Urothelium cell line (cell line): ENCODE measurements at regions not wholly inside any gene's neighbourhood (a gene's known extent, or its start where the extent isn't known, plus 50 kb on each side); places are given as distances from the start of the nearest gene placed in this dataset.
A peak's percentile ranks its signal among the peaks of the same experiment; 100 is the strongest.
"Not testable (repeated sequence)": the region's sequence is repeated elsewhere in the genome, so short reads cannot be mapped to it uniquely, and the experiment has no call there.

Experiments used
- DNase-seq: peaks from one replicate; pipeline ENCODE4 v3.0.0; 2011; ENCODE audit warnings: low spot score, mixed read lengths
- FAIRE-seq: peaks from 2 replicates; lab custom pipeline; 2011; peaks lifted over from hg19 to GRCh38; lab: Jason Lieb, UNC

DNA sequence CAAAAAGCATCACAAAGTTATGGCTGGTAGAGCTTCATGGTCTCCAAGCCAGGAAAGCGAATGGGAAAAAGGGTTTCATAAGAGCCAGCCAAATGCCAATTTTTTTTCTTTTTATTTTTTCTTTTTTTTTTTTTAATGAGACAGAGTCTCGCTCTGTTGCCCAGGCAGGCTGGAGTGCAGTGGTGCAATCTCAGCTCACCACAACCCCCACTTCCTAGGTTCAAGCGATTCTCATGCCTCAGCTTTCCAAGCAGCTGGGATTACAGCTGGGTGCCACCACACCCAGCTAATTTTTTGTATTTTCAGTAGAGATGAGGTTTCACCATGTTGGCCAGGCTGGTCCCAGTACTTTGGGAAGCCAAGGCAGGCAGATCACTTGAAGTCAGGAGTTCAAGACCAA is 148.7 kb upstream of the POGK start:
- DNase-seq, FAIRE-seq: not testable (repeated sequence)

DNA sequence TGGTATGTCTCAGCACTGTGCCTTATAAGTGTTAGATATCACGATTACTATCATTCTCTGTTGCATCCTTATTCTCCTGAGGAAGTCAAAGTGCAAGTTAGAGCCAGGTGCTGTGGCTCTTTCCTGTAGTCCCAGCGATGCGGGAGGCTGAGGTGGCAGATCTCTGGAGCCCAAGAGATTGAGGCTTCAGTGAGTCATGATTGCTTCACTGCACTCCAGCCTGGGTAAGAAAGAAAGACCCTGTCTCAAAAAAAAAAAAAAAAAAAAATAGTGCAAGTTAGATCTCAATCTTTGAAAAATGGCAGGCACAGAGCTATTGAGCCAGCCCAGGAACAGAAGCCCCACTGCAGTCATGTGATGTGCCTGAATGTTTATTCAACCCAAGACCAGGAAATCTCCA is 147.8 kb upstream of the POGK start:
- DNase-seq: no peak
- no peak for FAIRE-seq

DNA sequence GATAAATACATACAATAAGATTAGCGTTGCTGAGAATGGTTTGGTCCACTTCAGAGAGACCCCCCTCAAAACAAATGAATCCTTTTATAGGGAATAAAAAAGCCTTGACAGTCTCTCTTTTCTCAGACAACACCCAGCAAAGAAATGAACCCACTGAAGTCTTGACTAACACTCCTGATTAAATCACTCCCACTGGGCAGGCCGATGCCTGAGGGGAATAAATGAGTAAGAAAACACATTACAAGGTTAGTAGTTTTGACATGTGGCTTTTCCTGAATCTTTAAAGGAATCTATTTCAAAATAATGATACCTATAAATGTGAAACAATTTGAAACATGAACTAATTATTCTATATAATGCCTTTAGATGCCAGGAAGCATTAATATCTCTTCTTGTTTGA is 146.9 kb upstream of the POGK start:
- FAIRE-seq (no peak), DNase-seq (no peak)

DNA sequence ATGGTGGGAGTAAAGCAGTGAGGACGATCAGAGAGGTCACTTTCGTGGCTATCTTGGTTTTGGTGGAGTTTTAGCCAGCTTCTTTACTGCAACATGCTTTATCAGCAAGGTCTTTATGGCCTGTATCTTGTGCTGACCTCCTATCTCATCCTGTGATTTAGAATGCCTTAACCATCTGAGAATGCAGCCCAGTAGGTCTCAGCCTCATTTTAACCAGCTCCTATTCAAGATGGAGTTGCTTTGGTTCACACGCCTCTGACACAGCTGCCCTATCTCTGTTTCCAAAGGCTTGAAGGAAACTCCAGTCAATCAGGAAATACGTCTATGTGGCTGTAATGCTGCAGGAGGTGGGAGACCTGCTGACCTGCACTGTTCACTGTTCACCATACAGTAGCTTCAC is 146.1 kb upstream of the POGK start:
- DNase-seq (no peak), FAIRE-seq (no peak)

DNA sequence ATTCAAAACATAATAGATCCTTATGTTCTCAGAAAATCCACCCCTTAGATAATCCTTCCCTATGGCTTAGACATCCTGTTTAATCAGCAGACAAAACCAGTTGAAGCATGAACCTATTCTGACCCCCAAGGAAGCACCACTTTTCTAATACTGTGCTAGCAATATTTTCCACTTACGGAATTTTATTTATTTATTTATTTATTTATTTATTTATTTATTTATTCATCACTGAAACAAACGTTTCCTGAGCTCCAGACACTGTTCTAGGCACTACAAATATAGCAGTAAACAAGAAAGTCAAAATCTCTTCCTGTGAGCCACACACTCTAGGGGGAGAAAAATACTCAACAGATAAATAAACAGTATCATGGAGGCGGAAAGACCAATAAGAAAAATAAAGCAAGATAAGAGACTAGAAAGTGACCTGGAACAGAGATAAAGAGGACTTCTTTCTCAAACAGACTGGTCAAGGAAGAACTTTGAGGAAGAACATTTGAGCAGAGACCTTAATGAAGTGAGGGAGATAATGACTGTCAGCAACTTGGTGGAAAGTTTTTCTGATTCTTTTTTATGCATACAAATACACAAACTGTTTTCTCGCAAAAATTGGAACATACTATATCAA is 145.5 kb upstream of the POGK start:
- DNase-seq: no peak
- no peak for FAIRE-seq

DNA sequence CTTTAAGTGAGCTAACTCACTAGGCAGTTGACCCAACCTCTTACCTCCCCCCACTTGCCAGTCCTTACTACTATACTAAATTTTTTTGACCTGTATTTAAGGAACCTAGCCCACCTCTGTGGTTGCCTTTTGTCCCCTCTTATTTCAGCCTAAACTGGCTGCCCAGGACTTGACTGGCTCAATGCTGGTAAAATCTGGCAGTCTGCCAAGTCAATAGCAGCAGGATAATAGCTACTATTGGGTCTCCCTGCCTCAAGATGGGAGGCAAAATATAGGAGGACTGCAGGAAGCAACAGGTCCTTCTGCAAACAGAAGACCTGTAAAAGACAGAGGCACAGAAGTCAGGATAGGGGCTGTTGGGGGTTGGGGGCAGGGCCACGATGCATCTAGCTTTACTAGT is 144.2 kb upstream of the POGK start:
- DNase-seq (no peak), FAIRE-seq (no peak)

DNA sequence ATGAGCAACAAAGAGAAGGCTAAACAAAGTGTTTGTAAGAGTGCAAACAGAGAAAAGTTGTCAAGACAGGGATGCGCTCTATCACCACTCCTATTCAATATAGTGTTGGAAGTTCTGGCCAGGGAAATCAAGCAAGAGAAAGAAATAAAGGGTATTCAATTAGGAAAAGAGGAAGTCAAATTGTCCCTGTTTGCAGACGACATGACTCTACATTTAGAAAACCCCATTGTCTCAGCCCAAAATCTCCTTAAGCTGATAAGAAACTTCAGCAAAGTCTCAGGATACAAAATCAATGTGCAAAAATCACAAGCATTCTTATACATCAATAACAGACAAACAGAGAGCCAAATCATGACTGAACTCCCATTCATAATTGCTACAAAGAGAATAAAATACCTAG is 143.4 kb upstream of the POGK start:
- DNase-seq, FAIRE-seq: not testable (repeated sequence)

DNA sequence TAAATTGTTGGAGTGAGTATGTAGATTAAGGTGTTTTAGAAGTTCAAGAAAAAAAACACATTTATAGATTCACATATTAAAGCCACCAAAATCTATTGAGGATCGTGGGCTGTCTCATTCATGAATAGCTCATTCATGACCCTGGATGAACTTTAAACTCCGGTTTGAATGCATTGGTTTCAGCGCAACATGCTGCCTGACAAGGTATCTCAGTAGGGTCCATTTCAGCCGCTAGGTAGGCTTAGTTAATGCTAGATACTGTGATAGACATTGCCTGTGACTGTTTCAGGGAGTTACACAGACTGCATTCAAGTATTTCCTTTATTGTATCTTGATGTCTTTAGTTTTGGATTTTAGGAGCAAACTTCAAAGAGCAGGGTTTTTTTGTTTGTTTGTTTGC is 140.5 kb upstream of the POGK start:
- no peak for DNase-seq
- FAIRE-seq: no peak

DNA sequence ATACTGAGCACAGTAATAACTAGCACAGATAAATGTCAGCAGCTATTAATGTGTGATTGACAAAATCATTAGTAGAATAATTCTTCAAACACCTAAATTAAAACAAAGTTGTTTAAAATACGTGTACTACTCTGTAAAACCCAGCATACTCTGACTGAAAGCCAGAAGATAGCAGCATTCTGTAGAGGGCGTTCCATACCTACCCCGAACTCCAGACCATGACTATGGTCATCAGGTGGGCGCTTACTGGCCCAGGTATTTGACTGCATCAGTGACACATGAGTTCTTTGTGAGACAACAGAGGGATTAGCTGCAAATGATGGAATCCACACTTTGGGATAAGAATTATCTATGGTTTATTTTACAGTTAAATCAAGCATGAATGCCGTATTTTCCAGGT is 139.7 kb upstream of the POGK start:
- no peak for FAIRE-seq
- no peak for DNase-seq

DNA sequence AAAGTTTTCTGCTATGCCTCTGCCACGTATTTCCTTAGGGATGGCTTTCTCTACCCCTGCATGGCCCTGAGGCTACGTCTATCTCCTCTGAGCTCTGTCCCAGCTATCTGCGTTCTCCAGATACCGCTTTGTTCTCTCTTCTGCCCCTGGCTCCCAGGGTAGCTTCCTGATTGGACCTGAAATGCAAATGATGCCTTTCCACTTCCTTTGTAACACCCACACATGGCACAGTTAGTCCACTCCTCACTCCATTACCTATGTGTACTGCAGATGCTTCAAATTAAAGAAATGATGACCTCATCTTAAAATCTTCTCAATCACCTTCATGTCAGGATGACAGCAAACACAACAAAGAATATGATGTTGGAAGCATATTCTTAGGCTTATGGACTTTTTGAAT is 138.6 kb upstream of the POGK start:
- no peak for FAIRE-seq
- no peak for DNase-seq

DNA sequence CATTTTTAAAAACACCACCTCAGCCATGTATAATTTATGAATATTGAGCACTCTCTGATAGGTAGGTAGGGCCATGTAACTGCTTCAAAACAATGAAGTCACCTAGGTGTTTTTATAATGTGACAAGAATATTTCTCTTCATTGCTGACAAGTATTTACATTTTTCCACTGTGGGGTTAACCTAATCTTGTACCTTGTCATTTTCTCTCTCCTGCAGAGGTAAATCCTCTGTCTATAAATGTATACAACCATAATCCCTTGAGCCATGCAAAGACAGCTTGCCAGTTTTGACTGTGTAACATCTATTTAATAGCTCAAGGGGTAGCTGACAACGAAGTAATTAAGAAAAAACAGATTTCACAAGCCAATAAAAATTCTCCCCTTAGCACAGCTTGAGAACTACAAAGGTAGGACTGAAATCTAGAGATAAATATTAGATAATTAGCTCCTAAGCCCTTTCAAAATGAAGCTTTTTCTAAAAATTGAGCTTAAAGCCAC is 137.6 kb upstream of the POGK start:
- no peak for FAIRE-seq
- no peak for DNase-seq

DNA sequence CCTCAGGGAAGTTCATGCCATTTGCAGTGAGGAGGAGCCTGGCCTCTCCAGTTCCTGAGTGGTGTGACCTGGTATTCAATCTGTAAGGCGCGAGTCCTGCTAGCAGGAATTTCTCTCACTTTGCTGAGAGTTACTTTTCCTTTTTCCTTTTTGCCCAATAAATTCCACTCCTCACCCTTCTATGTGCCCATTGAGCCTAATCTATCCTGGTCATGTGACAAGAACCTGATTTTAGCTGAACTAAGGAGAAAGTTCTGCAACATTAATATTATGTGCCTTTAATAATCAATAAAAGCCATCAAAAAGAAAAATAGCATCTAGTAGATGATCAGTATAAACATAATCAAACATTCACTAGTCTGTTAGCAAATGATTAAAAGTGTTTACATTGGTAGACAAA is 136.1 kb upstream of the POGK start:
- FAIRE-seq (no peak), DNase-seq (no peak)

DNA sequence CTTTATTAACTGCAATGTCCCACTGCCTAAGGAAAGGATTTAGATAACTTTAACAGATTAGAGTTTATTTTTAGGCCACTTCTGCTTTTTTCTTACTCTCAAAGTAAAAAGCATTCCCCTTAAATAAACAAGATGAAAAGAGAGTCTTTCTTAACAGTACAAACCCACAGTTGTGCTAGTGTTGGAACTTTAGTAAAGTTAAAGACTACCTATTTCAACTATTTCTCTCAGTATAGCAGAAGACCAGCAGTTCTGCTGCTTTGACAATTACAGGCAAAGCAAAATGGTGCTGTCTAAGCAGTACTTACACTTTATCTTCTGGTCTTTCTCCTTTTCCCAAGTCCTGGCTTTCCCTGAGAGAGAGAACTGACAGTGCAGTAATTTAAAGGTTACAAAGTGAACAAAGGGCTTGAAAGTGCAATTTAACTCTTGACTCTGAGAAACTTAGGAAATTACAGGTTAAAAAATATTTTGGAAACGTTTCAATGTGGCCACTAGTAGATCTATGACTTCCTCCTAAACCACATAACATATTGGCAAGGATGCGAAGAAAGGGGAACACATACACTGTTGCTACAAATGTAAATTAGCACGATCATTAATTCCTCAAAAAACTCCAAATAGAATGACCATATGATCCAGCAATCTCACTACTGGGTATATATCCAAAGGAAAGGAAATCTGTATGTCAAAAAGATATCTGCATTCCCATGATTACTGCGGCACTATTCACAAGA is 135.4 kb upstream of the POGK start:
- no peak for FAIRE-seq
- no peak for DNase-seq

DNA sequence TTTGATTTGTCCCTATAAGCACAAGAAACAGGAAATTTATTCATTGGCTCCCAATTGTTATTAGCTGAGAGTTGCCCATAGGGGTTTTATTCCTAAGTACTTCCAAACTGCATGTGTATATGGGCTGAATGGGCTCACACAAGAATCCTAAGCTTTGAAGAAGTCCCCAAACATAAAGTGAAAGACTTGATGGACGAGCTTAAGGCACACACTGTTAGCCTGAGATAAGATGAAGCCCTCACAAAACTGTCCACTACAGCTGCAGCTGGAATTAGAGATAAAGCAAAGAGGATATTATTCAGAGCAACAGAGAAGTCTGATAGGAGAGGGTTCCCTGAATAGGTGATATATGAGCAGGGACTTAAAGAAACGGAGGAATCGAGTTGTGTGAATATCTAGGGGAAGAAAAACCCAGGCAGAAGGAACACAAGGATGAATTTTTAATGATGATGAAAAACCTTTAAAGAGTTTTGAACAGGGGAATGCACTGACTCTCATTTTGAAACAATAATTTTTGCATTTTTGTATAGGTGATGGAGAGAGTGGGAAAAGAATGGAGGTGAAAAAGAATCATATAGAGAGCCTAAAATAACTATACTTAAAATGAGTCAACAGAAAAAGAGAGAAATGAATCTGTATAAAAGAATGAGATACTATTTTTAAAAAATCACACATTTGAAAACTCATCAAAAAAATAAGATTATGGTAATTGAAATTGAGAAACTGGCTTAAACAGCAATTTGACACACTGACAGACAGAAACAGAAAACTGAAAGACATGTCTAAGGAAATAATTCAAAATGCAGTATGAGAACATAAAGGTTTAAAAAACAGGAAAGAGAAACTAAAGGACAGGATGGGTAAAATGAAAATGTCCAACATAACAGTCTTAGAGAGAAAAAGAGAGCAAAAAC is 133.6 kb upstream of the POGK start:
- FAIRE-seq: no peak
- DNase-seq: no peak

DNA sequence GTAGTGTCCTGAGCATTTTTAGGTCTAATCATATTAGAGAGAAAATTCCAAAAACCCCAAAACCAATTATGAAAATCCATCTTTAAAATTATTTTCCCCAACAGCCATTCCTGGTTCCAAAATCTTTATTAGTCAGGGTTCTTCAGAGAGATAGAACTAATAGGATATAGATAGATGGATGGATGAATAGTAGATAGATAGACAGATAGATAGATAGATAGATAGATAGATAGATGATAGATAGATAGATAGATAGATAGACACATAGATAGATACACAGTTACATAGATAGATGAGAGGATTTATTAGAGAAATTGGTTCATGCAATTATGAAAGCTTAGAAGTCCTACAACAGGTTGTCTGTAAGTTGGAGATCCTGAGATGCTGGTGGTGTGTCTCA is 122.7 kb upstream of the POGK start:
- DNase-seq (no peak), FAIRE-seq (no peak)

DNA sequence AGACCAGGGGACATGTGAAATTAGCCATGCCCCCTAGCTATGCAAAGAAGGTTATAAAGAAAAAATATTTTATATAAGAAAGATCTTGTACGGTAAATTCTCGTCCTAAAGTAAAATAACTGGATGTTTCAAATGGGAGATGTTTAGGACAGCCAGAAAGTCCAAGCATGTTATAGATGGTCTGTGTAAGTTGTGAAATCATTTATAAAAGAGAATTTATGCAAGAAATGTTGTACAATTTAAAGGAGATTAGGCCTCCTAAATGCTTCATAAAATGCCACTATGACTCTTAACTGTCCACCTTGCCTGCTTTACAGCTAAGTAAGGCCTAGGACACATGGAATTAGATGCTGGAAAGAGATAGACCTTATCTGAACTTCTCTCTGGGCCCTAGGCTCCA is 118.1 kb upstream of the POGK start:
- no peak for FAIRE-seq
- DNase-seq: no peak

DNA sequence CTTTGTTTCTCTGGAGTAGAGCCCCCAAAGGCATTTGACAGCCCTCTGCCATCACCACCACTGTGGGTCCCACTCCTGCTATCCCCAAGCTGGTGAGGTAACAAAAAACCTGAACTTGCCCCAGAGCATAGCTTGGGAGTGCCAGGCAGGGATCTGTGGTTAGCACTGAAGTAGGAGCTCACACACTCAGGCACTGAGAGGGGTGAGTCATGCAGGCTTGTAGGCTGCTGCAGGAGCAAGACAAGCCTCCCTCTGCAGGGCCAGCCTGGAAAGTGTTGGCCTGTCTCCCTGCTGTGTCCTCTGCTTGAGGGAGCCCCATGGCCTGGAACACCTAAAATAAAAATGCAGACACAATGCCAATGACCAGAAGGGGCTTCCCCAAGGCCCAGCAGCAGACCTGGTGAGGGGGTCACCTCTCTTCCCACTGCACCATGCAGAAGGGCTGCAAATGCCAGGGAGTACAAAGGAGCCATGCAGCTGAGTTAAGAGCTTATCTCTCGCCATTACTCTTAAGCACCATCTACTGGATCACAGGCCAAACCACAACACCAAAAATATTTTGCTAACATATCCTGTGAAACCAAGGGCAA is 108.9 kb upstream of the POGK start:
- FAIRE-seq: peak; percentile 40
- peak; percentile 73 for DNase-seq

DNA sequence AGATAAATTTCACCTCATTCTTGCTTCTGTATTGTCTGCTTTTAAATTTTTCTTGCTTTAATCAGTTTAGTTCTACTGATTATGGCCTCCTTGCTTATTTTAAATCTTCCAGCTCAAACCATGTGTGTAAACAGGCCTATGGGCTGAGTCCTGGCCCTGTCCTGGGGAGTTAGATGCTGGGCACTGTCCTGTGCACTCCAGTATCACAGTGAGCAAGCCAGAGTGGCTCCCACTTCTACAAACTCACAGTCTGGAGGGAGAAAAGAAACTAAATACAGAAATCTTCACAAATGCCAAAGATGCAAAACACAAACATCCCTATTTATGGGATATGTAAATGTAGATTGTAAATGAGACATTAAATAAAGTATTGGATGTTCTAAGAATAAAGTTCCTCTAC is 101.1 kb upstream of the POGK start:
- DNase-seq (no peak), FAIRE-seq (no peak)

DNA sequence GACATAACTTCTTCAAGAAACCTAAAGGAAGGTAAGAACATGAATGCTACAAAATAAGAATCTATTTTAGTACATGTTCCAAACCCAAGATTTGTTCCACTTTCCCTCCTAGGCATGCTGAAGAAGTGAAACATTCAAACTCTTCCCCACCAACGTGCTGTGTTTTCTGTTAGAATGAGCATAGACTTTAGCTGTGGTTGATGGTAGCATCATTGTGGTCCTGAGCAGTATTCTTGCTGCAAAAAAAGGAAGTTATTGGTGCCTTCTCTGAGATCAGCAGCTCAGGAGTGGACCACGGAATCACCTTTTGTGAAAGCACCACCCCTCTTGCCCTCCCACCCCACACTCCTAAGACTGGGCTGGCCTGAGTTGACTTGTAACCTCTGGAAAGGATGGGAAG is 100.4 kb upstream of the POGK start:
- DNase-seq (no peak), FAIRE-seq (peak; percentile 59)

DNA sequence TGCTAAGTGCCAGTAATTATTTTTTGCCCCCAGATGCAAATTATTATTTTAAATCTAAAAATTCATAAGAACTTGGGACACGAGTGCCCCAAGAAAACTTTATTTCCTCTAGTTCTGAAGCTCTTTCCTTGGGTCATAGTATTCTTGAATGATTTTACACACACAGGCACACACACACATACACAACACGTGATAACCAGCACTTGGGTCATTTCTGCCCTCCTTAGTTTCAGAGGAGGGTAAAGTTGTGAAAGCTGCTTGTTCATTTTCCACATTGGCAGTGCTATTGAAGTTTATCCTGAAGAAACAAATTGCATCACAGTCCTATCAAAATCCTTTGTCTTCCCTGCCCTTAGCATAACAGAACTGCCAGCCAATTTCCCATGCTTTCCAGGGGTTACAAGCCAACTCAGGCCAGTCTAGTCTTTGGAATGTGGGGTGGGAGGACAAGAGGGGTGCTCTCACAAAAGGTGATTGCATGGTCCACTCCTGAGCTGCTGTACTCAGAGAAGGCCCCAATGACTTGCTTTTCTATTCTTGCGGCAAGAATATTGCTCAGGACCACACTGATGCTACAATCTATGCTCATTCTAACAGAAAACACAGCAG is 98.5 kb upstream of the POGK start:
- FAIRE-seq (no peak), DNase-seq (no peak)

DNA sequence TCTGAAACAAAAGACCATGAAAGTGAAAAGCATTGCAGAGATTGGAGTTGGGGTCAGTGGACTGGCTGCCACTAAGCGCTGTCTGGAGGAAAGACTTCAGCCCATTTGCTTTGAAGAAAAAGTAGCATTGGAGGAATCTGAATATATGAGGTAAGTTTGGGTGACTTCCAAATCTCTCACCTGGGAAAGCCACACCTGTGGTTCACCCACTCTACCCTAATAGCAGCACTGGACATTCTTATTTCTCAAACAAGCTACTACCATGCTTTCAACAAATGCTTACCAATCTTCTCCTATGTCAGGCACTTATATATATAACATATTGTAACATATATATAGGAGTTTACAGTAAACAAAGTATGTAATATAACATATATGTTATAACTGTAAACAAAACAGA is 76.0 kb upstream of the POGK start:
- FAIRE-seq (no peak), DNase-seq (no peak)
